HG03039 (cell line): ENCODE measurements at regions not wholly inside any gene's neighbourhood (a gene's known extent, or its start where the extent isn't known, plus 50 kb on each side); places are given as distances from the start of the nearest gene placed in this dataset.

Source experiments
- ATAC-seq: cut with Tn5 transposase; IDR thresholded peaks from one replicate; pipeline ENCODE4 v1.9.1; 2021; ENCODE audit warnings: mild to moderate bottlenecking, moderate library complexity; ENCODE audit not compliant: unreplicated experiment

DNA sequence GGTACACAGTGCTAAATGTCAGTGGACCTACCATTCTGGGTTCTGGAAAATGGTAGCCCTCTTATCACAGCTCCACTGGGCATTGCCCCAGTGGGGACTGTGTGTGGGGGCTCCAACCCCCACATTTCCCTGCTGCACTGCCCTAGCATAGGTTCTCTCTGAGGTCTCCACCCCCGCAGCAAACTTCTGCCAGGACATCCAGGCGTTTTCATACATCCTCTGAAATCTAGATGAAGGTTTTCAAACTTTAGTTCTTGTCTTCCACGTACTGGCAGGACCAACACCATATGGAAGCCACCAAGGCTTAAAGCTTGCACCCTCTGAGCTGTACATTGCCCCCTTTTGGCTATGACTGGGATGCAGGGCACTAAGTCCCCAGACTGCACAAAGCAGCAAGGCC lies 788.2 kb upstream of the ALCAM start:
- ATAC-seq = no peak

DNA sequence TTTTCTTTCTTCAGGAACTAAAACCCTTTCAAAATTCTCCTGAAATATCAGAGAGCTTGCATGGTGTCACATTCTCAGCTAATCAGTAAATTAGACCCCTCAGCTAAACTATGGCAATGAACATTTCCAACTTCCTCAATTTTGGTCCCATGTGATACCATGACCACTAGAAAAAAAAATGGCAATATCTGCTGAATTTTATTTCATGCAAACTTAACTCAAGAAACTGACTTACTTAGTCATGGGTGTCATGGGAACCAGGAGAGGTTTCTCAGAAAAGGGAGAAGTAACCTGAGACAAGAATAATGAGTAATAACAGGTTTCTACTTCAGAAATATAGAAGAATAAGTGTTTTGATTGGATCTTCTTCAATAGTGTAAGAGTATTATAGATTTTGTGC lies 784.6 kb upstream of the ALCAM start:
- no peak for ATAC-seq

DNA sequence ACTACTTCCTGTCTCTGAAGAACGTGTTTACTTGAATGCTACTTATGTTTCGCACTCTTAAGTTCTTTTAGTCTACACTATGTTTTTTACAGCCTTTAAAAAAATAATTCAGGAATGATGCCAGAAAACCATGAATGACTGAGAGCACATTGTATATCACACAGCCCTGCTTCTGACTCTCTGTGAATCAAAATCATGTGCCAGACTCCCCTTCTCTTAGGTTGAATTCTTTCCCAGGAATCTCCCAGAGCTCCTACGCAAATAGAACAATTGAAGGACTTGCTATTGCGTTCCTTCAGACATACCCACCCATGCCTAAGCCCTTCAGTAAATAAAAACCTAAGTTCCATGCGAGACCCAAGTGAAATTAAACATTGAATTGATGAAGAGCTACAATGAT lies 782.0 kb upstream of the ALCAM start:
- ATAC-seq = no peak

GRCh38 chr3:104586344-104586743 lies 780.4 kb upstream of the ALCAM start:
- ATAC-seq = no peak

DNA sequence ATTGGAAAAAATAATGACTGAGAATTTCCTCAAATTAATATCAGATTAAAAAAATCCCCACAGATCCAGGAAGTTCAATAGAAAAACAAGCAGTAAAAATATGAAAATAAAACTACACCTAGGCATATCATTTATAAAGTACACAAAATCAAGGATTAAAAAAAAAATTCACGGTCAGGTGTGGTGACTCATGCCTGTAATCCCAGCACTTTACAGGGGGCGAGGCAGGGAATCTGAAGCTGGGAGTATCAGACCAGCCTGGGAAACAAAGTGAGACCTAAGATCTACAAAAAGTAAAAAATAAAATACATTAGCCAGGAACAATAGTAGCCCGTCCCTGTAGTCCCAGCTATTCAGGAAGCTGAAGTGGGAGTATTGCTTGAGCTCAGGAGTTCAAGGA lies 778.3 kb upstream of the ALCAM start:
- ATAC-seq = no peak

- ATAC-seq = no peak
Observed at GRCh38 chr3:104591776-104592175, 774.9 kb upstream of the ALCAM start.

DNA sequence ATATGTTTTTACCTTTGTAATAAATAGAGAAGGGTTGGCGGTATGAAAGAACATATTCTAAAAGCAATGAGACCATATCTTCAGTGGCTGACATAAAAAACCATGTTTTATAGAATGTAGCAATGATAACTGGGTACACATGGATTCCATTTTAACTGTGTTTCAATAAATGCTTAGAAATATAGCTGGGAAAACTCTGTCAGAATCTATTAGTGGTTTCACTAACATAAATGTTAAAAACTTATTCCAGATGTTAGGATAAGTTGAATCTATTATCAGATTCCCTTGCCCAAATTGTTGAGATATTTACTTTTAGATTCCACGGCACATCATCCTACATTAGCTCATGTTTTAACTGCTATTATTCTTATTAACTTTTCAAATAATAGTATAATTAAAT lies 772.2 kb upstream of the ALCAM start:
- no peak for ATAC-seq

DNA sequence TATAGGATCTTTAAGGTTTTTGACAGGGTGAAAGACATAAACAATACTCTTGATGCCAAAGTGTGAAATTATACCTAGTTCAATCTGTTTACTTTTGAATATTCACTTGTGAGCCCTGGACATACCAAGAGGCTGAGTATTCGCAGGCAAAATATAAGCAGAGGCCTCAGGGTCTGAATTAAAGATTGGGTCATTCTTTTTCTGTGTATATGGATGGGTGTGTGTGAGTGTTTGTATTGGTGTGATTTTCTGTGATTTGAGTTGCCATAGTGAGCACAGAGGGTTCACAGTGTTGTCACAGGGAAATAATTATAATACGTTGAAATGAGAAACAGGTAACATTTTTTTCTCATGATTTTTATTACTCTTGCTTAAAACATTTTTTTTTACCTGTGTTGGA lies 770.7 kb upstream of the ALCAM start:
- ATAC-seq = no peak

DNA sequence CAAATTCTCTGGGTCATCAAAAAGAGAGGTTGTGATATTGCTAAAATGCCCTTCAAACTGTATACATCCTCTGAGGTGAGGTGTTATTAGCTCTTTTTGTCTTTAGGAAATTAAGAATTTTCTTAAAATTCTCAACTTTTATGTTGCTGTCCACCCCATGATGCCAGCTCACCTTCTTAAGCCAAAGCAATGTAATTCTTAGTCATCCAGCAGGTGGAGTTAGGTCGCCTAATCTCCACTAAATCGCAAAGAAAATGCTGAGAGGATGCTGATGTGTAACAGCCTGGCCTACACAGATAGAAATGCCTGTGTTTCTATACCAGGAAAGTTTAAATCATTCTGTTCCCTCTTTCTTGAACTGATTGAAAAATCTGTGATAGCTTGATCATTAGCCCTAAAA lies 770.2 kb upstream of the ALCAM start:
- peak; percentile 84 for ATAC-seq

DNA sequence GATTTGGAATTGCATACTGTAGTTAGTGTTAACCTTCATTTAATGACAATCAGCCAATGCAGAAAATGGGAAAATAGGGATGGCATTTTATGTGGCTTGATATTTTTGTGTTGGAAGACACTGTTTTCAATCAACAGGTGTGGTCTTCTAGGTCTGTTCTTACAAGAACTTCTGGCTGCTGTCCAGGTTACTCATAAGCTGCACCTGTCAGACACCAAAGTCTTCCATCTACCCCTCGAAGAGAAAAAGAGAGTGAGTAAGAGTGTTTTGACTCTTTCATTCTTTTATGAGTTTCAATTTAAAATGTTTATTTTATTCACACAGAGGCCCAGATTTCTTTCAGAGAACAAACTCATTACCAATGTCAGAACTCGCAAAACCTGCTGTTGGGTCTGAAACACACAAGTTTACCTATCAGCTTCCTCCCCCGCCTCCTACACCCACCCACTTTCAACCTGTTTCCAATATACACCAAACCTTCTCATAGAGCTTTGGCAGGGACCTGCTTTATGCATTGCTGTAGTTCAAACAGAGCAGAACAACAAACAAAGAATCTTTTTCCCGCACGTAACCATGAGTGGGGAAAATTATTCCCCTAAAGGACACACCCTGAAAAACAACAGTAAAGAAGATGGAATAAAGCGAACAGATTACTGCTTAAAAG lies 767.7 kb upstream of the ALCAM start:
- no peak for ATAC-seq

DNA sequence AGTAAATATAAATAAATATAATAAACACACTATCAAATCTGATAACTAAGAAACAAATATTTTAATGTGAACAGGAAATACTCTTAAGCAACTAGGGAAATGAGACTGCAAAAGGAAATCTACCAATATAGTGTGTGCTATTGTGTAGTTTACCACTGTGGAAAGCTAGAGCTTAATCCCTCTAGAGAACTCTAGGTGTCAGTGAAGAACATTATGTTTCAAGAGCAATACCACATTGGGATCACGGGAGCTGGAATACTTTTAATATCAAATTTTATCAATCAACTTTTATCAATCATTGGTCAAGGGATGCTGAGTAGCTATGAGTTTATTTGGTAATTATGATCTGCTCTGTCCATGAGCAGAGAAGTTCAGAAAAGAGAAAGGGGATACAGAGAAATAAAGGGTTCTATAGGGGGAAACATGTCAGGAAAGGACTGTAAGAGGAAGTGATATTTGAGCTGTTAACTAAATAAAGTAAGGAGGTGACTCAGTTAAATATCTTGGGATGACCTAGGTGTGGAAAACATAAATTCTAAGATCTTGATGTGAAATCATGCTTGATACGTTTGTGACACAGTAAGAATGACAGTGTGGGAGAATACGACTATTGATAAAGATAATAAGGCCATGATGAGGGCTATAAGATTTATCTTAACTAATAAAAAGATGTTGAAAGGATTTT lies 762.2 kb upstream of the ALCAM start:
- ATAC-seq = no peak

GRCh38 chr3:104606812-104607211 lies 759.9 kb upstream of the ALCAM start:
- ATAC-seq = no peak

GRCh38 chr3:104610730-104611652 lies 755.7 kb upstream of the ALCAM start:
- ATAC-seq = no peak

DNA sequence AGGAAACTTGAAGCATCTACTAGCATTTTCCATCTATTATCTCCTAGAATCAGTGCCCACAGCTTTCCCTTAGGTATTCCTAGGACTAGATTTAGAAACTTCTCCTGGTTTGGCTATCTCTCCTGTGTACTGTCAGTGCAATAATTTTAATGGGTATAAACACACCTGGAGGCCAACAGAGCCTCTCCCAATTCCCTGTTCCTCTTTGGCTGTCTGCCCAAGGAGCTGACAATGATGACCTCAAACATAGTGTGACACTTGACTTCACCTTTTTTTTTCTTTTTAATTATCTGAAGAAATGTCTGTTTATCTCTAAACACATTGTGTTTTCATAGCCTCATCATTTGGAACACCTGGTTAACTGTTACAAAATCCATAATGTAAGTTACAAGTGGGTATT lies 754.5 kb upstream of the ALCAM start:
- ATAC-seq = no peak

DNA sequence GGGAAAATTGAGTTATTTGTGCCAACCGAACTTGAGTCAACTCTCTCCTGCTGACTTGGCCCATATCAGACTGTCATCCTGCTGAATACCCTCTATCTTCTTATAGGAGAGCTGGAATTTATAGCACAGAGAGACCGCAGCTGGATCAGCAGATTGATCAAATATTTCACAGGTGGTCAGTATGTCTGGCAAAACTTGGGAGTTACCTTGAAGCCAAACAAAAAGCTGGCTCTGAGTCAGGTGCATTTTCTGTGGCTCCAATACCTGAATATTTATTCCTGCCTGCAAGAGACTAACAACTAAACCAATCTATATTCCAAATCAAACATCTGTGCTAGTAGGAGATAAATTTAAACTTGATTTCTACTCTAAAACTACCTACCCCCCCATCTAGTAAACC lies 752.1 kb upstream of the ALCAM start:
- no peak for ATAC-seq

DNA sequence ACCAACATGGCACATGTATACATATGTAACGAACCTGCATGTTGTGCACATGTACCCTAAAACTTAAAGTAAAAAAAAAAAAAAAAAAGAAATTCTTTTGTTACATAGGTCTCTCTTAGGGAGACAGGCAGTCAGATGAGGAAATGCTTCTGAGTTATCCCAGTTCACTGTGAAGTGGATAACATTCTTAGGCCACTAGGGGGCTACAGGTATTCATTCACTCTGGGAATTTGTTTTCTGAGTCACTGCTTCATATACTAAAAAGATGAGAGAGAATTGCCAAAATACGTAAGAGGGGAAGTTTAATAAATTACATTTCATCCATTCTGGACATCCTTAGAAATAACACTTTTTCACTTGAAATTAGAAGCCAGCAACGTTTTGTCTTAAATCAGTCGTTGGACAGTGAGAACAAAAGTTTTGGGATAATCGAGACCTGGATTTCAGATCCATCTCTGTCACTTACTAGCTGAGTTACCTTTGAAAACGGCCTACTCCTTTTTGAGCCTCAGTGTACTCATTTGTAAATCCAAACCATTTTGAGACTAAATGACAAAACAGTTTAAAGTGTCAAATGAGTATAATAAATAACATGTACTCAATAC lies 738.4 kb upstream of the ALCAM start:
- peak; percentile 64 for ATAC-seq

- no peak for ATAC-seq
Observed at GRCh38 chr3:104629038-104629437, 737.7 kb upstream of the ALCAM start.

DNA sequence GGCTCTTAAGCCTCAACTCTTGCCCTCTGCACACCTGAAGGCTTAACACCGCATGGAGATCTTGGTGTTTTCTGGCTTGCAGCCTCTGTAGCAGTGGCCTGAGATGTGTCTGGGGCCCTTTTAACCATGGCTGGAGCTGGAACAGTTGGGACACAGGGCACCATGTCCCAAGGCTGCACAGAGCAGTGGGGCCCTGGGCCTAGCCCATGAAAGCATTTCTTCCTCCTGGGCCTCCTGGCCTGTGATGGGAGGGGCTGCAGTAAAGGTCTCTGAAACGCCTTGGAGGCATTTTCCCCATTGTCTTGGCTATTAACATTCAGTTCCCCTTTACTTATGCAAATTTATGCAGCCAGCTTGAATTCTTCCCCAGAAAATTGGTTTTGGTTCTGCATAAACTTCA lies 735.5 kb upstream of the ALCAM start:
- ATAC-seq = no peak

GRCh38 chr3:104632521-104632920 lies 734.2 kb upstream of the ALCAM start:
- no peak for ATAC-seq

DNA sequence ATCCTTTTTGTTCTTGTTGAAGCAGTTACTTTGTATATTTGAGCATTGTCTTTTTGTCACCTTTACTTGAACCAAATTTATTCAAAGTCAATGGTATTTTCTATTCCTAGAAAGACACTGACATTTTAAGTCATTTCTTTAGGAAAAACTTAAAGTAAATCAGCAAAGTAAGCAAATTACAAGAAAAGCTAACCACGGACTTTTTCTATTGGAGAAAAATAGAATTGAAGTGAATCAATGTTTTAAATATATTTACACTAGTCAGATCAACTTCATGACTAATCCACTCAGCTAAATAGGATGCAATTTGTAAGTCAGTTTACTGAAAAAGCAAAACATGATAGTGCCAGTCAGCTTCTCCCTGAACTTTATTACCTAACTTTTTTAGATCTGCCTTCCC lies 733.8 kb upstream of the ALCAM start:
- no peak for ATAC-seq

GRCh38 chr3:104635872-104636580 lies 730.7 kb upstream of the ALCAM start:
- no peak for ATAC-seq
